Retinal pigment epithelial cell (primary cell): ENCODE measurements at regions not wholly inside any gene's neighbourhood (a gene's known extent, or its start where the extent isn't known, plus 50 kb on each side); places are given as distances from the start of the nearest gene placed in this dataset.
"Not testable (repeated sequence)": the region's sequence is repeated elsewhere in the genome, so short reads cannot be mapped to it uniquely, and the experiment has no call there.

Source experiments
- DNase-seq: peaks from one replicate; pipeline ENCODE4 v3.0.0-alpha.2; 2010; ENCODE audit warnings: low read depth
- H3K4me3 ChIP-seq: 2 replicates; pipeline ENCODE4 v1.5.1; 2011; ENCODE audit warnings: mild to moderate bottlenecking, low read length, control low read depth, moderate library complexity
- CTCF ChIP-seq: conservative IDR thresholded peaks from 2 replicates; pipeline ENCODE4 v1.5.1; 2011; ENCODE audit warnings: low read depth, low read length, control low read depth, inconsistent platforms

DNA sequence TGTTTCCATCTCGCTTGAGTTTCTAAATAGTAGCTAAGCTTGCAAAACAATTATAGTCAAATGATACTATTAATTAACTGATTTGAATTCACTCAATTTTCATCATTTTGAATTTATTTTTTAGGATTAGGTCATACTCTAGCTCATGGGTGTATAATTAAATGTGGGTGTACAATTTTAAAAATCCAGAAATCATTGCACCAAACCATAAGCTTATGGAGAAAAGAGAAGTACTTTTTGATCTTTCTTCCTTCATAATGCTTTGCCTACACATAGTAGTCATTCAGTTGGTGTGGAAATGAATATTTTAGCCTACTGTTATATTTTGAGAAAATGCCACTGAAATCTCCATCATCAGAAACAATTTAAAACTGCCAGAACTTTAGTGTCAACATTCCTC lies 175.1 kb downstream of the CD47 start:
- TF ChIP-seq CTCF = no peak
- DNase-seq = no peak
- no peak overlapping the region for H3K4me3 ChIP-seq

DNA sequence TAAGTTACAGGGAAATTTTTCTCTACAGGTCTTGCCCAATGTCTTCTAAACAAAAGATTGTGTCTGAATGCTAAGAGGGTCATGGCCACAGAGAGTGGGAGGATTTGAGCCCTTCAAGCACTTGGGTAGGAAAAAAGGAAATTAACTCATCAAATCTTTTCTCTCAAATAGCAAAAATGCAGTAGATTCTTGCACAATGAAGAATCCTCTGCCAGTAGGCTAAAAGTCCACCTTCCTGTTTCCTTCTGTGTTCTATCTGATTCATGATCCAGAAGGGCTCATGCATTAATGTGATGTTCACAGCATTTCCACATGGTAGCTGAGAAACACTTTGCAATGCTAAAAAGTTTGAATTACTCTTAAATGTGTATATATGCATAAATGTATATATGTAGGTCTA lies 177.1 kb downstream of the CD47 start:
- no peak for TF ChIP-seq CTCF
- no peak for DNase-seq
- H3K4me3 ChIP-seq = no peak overlapping the region

GRCh38 chr3:107911337-107912000 lies 179.4 kb downstream of the CD47 start:
- no peak for DNase-seq
- no peak for TF ChIP-seq CTCF
- H3K4me3 ChIP-seq = no peak overlapping the region

GRCh38 chr3:107910713-107911259 lies 180.0 kb downstream of the CD47 start:
- DNase-seq = no peak
- H3K4me3 ChIP-seq = no peak overlapping the region
- TF ChIP-seq CTCF = no peak

DNA sequence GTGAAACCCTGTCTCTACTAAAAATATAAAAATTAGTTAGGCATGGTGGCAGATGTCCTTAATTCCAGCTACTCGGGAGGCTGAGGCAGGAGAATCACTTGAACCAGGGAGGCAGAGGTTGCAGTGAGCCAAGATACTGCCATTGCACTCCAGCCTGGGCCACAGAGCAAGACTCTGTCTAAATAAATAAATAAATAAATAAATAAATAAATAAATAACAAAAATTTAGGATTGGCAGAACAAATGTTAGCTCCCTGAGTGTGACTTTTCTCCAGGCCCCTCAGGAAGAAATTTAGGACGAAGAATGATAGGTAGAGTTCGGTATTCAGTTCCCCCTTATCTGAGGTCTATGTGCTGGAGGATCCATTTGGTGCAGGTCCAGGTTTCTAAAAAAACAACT lies 181.2 kb downstream of the CD47 start:
- H3K4me3 ChIP-seq = not testable (repeated sequence)

GRCh38 chr3:107907996-107908395 lies 182.8 kb downstream of the CD47 start:
- H3K4me3 ChIP-seq = no peak overlapping the region
- DNase-seq = no peak
- no peak for TF ChIP-seq CTCF

More for the DNA sequence above, 181.2 kb downstream of the CD47 start:
- DNase-seq = not testable (repeated sequence)

DNA sequence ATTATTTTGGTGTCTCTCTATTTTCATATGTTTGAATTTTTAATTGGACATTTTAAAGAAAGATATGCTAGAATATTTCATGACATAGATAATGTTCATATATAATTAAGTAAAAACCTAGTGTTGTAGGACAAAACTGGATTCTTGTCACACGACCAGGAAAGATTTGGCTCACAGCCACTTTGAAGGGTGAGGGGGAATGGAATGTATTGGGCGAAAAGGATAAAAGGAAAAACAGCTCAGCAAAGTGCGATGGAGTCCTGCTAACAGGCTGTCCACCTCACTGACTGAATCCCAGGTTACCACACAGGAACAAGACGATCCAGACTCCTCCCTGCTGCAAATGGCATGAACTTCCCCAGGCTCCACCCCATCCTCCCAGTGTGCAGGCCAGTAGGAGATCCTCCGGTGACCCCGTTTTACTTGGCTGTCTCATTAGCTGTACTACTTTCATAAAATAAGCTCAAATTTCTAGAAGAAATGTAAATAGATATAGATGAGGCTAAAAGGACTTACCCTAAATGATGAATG lies 186.2 kb downstream of the CD47 start:
- TF ChIP-seq CTCF = no peak
- H3K4me3 ChIP-seq = peak overlapping the region; percentile 5
- no peak for DNase-seq
